ENCODE measurements at regions not wholly inside any gene's neighbourhood (a gene's known extent, or its start where the extent isn't known, plus 50 kb on each side); places are given as distances from the start of the nearest gene placed in this dataset.
"Not testable (repeated sequence)": the region's sequence is repeated elsewhere in the genome, so short reads cannot be mapped to it uniquely, and the experiment has no call there.

- DNase-seq (ENCODE audit: low spot score), result peak; percentile 29
Measured at GRCh38 chr4:96407738-96408463, 568.0 kb downstream of the PDHA2 start.

DNA sequence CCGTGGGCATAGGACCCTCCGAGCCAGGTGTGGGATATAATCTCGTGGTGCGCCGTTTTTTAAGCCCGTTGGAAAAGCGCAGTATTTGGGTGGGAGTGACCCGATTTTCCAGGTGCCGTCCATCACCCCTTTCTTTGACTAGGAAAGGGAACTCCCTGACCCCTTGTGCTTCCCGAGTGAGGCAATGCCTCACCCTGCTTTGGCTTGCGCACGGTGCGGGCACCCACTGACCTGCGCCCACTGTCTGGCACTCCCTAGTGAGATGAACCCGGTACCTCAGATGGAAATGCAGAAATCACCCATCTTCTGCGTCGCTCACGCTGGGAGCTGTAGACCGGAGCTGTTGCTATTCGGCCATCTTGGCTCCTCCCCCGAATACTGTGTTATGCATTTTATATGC lies 575.0 kb downstream of the PDHA2 start:
- DNase-seq (ENCODE audit: low spot score), result not testable (repeated sequence)

- no peak for DNase-seq (ENCODE audit: low spot score)
Measured at GRCh38 chr4:96429657-96430056, 589.8 kb downstream of the PDHA2 start.

DNA sequence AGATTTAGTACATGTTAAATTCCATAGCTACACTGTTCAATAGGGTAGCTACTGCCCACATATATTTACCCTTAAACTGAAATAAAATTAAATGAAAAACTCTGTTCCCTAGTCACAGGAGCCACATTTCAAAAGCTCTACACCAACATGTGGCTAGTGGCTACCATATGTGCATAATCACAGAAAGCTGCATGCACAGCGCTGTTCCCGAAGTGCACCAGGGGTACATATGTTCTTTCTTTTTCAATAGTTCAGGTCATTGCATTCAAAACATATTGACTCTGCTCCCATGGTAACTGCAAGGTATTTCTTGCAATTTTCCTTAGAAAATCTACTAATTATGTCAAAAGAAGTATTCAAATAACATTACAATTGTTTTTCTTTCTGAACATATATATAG lies 591.2 kb downstream of the PDHA2 start:
- no peak for DNase-seq (ENCODE audit: low spot score)

- DNase-seq (ENCODE audit: low spot score), result no peak
Measured at GRCh38 chr4:96448315-96448872, 608.5 kb downstream of the PDHA2 start.

- no peak for DNase-seq (ENCODE audit: low spot score)
Measured at GRCh38 chr4:96455045-96455720, 615.3 kb downstream of the PDHA2 start.

GRCh38 chr4:96458031-96458430 lies 618.1 kb downstream of the PDHA2 start:
- not testable (repeated sequence) for DNase-seq (ENCODE audit: low spot score)

- no peak for DNase-seq (ENCODE audit: low spot score)
Measured at GRCh38 chr4:96459105-96459504, 619.2 kb downstream of the PDHA2 start.

GRCh38 chr4:96465834-96466233 lies 625.9 kb downstream of the PDHA2 start:
- no peak for DNase-seq (ENCODE audit: low spot score)

DNA sequence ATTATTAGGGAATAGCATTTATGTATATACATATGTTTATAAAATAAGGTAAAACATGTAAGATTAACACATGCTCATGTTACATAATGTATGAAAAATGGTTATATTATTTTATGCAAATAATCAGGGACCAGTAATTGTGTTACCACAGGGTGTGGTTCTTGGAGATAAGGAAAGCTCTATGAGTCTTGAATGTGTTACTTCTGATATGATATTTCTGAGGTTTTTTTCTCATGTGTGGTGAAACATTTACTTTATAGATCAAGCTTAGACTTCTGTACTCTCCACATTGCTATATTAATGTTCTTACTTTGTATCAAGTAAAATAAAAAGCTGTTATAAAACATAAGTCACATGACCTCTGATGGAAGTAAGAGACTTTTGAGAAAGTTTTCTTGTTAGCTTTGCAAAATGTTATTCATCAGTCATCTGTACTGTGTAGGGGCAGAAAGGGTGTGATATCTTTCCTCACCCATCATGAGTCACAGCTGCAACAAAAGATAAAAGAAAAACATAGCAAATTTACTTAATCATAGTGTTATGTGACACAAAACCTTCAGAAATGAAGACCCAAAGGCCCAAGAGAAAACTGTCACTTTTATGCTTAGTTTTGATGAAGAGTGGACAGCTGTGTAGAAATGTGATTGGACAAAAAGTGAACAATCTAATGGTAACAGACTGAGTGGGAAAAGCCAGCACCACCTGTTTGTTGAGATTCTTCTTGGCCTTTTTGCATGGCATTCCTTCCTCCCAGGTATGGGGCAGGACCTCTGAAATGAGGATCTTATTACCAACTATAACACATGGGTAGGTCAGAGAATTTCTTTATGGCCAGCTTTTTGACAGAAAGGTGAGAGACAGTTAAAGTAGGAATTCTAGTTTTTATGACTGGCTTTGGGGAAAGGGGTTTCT lies 632.3 kb downstream of the PDHA2 start:
- peak; percentile 9 for DNase-seq (ENCODE audit: low spot score)

- DNase-seq (ENCODE audit: low spot score), result no peak
Measured at GRCh38 chr4:96473246-96473645, 633.4 kb downstream of the PDHA2 start.

GRCh38 chr4:96483308-96484030 lies 643.6 kb downstream of the PDHA2 start:
- no peak for DNase-seq (ENCODE audit: low spot score)

GRCh38 chr4:96486563-96486962 lies 646.7 kb downstream of the PDHA2 start:
- DNase-seq (ENCODE audit: low spot score), result no peak

- no peak for DNase-seq (ENCODE audit: low spot score)
Measured at GRCh38 chr4:96497621-96498020, 657.7 kb downstream of the PDHA2 start.

DNA sequence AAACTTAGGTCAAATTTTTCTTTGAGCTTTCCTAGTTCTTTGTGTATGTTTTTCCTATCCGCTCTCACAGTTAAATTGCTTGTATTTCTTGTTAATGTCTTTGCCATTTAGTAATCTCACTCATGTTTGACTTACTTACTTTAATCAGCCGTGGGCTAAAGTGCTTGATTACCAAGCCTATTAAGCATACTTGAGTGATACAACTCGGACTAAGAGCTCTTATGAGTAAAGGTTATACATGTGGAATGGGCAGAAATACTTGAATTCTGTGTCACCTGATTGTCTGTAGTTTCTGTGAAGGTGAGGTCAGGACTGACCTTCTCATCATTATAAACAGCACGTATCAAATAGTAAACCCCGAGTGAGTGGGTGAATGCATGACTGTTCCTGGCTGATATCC lies 664.5 kb downstream of the PDHA2 start:
- DNase-seq (ENCODE audit: low spot score), result no peak

GRCh38 chr4:96509039-96509741 lies 669.3 kb downstream of the PDHA2 start:
- DNase-seq (ENCODE audit: low spot score), result no peak

- DNase-seq (ENCODE audit: low spot score), result no peak
Measured at GRCh38 chr4:96519291-96519690, 679.4 kb downstream of the PDHA2 start.

DNA sequence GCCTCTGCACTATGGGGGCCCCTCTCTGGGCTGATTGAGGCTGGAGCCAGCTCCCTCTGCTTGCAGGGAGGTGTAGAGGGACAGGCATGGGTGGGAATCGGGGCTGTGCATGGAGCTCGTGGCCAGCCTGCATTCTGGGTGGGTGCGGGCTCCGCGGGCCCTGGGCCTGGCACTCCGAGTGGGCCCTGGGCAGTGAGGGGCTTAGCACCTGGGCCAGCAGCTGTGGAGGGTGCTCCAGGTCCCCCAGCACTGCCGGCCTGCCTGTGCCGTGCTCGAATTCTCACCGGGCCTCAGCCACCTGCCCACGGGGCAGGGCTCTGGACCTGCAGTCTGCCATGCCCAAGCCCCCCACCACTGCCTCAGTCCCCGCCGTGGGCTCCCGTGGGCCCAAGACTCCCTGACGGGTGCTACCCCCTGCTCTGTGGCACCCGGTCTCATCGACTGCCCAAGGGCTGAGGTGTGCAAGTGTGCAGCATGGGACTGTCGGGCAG lies 681.2 kb downstream of the PDHA2 start:
- no peak for DNase-seq (ENCODE audit: low spot score)

DNA sequence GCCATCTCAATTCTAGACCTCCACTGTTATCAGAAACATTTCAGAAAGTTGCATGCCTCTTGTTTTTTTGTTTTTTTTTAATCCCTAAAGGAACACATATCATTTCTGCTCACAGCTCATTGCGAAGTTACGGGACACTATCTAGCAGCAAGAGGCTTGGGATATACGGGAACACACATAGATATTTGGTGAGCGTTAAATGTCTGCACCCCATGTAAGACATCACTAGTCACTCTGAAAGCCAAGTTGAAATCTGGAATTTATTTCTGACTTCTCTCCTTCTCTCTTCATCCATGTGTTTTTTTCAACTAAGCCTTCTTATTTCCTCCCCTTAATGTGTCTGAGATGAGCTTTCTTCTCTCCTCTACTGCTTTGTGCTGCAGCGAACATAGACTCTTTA lies 683.7 kb downstream of the PDHA2 start:
- DNase-seq (ENCODE audit: low spot score), result peak; percentile 2

GRCh38 chr4:96524311-96524875 lies 684.5 kb downstream of the PDHA2 start:
- DNase-seq (ENCODE audit: low spot score), result no peak
